ENCODE measurements at regions not wholly inside any gene's neighbourhood (a gene's known extent, or its start where the extent isn't known, plus 50 kb on each side); places are given as distances from the start of the nearest gene placed in this dataset.

DNA sequence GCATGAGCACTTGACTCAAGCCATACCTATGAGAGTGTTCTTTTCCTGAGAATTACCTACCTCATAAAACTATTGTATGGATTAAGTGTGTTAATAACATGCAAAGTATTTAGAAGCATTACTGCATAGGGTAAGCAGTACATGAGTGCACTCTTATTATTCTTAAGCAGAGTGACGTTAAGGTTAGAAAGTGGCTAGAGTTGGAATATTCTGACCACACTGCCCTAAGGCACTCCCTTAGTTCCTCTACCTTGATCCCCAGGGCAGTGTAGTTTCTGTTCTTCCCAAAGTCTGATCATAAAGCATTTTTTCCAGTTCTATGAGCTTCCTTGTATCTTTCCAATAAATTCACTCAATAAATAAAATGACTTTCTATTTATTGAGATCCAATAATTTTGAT lies 189.2 kb downstream of the PCSK1 start:
- DNase-seq (ENCODE audit: low spot score) (no peak), ATAC-seq (no peak)
- H3K27ac Mint-ChIP-seq = no peak overlapping the region
- H3K36me3 Mint-ChIP-seq = no peaks in the 10 kb centered on the region
- peaks cover 5% of the 10 kb centered on the region; the same call in 1 of the 2 replicates for H3K9me3 Mint-ChIP-seq
- ChIA-PET CTCF (no interaction called here), POLR2A (no interaction called here)
- H3K4me1 Mint-ChIP-seq = peaks cover 5% of the 10 kb centered on the region
- no peak overlapping the region for H3K4me3 Mint-ChIP-seq
- no peaks in the 10 kb centered on the region; the same call in 1 of the 2 replicates for H3K27me3 Mint-ChIP-seq (ENCODE audit: low read depth)
- no peak for TF ChIP-seq PRDM15 (CRISPR knock-in tag; IDR thresholded peaks at IDR 0.05)
- no peak for TF ChIP-seq ZMAT4 (CRISPR knock-in tag; IDR thresholded peaks at IDR 0.05)
- TF ChIP-seq ZBTB43 (CRISPR knock-in tag; IDR thresholded peaks at IDR 0.05) = no peak
- no peak for TF ChIP-seq KAT7 (CRISPR knock-in tag; IDR thresholded peaks at IDR 0.05; ENCODE audit: borderline replicate concordance)
- TF ChIP-seq, protein P1, sequence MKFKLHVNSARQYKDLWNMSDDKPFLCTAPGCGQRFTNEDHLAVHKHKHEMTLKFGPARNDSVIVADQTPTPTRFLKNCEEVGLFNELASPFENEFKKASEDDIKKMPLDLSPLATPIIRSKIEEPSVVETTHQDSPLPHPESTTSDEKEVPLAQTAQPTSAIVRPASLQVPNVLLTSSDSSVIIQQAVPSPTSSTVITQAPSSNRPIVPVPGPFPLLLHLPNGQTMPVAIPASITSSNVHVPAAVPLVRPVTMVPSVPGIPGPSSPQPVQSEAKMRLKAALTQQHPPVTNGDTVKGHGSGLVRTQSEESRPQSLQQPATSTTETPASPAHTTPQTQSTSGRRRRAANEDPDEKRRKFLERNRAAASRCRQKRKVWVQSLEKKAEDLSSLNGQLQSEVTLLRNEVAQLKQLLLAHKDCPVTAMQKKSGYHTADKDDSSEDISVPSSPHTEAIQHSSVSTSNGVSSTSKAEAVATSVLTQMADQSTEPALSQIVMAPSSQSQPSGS (CRISPR knock-in tag; IDR thresholded peaks at IDR 0.05; ENCODE audit: borderline replicate concordance, low read depth) = no peak
- no peak for TF ChIP-seq ZNF232 (CRISPR knock-in tag; IDR thresholded peaks at IDR 0.05)
- TF ChIP-seq RORB (CRISPR knock-in tag; IDR thresholded peaks at IDR 0.05) = no peak
- TF ChIP-seq TP53 (CRISPR knock-in tag; IDR thresholded peaks at IDR 0.05) = no peak
- no peak for TF ChIP-seq AFF4 (CRISPR knock-in tag; IDR thresholded peaks at IDR 0.05; ENCODE audit: borderline replicate concordance)
- TF ChIP-seq, protein P2, sequence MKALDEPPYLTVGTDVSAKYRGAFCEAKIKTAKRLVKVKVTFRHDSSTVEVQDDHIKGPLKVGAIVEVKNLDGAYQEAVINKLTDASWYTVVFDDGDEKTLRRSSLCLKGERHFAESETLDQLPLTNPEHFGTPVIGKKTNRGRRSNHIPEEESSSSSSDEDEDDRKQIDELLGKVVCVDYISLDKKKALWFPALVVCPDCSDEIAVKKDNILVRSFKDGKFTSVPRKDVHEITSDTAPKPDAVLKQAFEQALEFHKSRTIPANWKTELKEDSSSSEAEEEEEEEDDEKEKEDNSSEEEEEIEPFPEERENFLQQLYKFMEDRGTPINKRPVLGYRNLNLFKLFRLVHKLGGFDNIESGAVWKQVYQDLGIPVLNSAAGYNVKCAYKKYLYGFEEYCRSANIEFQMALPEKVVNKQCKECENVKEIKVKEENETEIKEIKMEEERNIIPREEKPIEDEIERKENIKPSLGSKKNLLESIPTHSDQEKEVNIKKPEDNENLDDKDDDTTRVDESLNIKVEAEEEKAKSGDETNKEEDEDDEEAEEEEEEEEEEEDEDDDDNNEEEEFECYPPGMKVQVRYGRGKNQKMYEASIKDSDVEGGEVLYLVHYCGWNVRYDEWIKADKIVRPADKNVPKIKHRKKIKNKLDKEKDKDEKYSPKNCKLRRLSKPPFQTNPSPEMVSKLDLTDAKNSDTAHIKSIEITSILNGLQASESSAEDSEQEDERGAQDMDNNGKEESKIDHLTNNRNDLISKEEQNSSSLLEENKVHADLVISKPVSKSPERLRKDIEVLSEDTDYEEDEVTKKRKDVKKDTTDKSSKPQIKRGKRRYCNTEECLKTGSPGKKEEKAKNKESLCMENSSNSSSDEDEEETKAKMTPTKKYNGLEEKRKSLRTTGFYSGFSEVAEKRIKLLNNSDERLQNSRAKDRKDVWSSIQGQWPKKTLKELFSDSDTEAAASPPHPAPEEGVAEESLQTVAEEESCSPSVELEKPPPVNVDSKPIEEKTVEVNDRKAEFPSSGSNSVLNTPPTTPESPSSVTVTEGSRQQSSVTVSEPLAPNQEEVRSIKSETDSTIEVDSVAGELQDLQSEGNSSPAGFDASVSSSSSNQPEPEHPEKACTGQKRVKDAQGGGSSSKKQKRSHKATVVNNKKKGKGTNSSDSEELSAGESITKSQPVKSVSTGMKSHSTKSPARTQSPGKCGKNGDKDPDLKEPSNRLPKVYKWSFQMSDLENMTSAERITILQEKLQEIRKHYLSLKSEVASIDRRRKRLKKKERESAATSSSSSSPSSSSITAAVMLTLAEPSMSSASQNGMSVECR (CRISPR knock-in tag; IDR thresholded peaks at IDR 0.05; ENCODE audit: borderline replicate concordance) = no peak
- no peak for TF ChIP-seq ATF1 (CRISPR knock-in tag; IDR thresholded peaks at IDR 0.05)
- no peak for TF ChIP-seq ZNF423 (CRISPR knock-in tag; IDR thresholded peaks at IDR 0.05)
